Upper lobe of left lung (tissue), 4 donors: ENCODE measurements at regions not wholly inside any gene's neighbourhood (a gene's known extent, or its start where the extent isn't known, plus 50 kb on each side); places are given as distances from the start of the nearest gene placed in this dataset.
"Not testable (repeated sequence)": the region's sequence is repeated elsewhere in the genome, so short reads cannot be mapped to it uniquely, and the experiment has no call there.

Experiments
- CTCF ChIP-seq, 6 experiments: fragments of 450-650 bp in 4 of 6; fragments of 200-600 bp in 2 of 6; sonication (generic) in 2 of 6; IDR thresholded peaks; one replicate each; pipeline ENCODE4 v1.5.1; 2016 to 2019; ENCODE audit warnings: antibody characterized with exemption in 6 of 6
- EP300 ChIP-seq, 4 donors: sonication (generic); formaldehyde crosslinking; IDR thresholded peaks; one replicate each; pipeline ENCODE4 v1.5.1; 2017; ENCODE audit warnings: antibody characterized with exemption in 4 of 4, control low read depth in 2 of 4

- not testable (repeated sequence) for TF ChIP-seq CTCF, EP300 (IDR thresholded peaks at IDR 0.05)
These were observed 2168.1 kb upstream of the DEFB115 start for GRCh38 chr20:29089409-29089808.
